ENCODE measurements at regions not wholly inside any gene's neighbourhood (a gene's known extent, or its start where the extent isn't known, plus 50 kb on each side); places are given as distances from the start of the nearest gene placed in this dataset.

- H3K27me3 Mint-ChIP-seq (ENCODE audit: low read depth in 2 of 2): peaks cover 15 to 18% of the 10 kb centered on the region in 2 donors
- no peaks in the 10 kb centered on the region for H3K9me3 Mint-ChIP-seq
Observed at GRCh38 chr10:29203432-29203831, 85.4 kb upstream of the LYZL1 start.

GRCh38 chr10:29204070-29204800, 84.6 kb upstream of the LYZL1 start:
- DNase-seq (no peak), ATAC-seq (no peak)
- no peaks in the 10 kb centered on the region for H3K9me3 Mint-ChIP-seq
- no peak overlapping the region for H3K27ac Mint-ChIP-seq
- no peak overlapping the region for H3K4me3 Mint-ChIP-seq
- no peaks in the 10 kb centered on the region for H3K4me1 Mint-ChIP-seq
- no peaks in the 10 kb centered on the region for H3K36me3 Mint-ChIP-seq
- intact Hi-C loops (cut with micrococcal nuclease): no loop called here
- H3K27me3 Mint-ChIP-seq (ENCODE audit: low read depth in 2 of 2): peaks cover 15 to 18% of the 10 kb centered on the region in 2 donors
- Histone ChIP-seq H3K27me3 (ENCODE audit: control insufficient read depth, insufficient read depth, low read length) (no peaks in the 10 kb centered on the region), H3K4me3 (ENCODE audit: low read length) (no peak overlapping the region), H3K36me3 (ENCODE audit: control insufficient read depth, insufficient read depth, low read length) (no peaks in the 10 kb centered on the region), H3K9me3 (ENCODE audit: control insufficient read depth, insufficient read depth, low read length) (no peaks in the 10 kb centered on the region), H3K4me1 (ENCODE audit: control insufficient read depth, insufficient read depth, low read length) (no peaks in the 10 kb centered on the region), H3K27ac (ENCODE audit: low read length) (no peak overlapping the region)
- 62% methylated on average over 7 of the region's 7 CpGs for WGBS (ENCODE audit: insufficient coverage)
- TF ChIP-seq CTCF (IDR thresholded peaks at IDR 0.05): no peak

More at GRCh38 chr10:29203432-29203831, 85.4 kb upstream of the LYZL1 start:
- H3K4me3 ChIP-seq (ENCODE audit: low read length): no peak overlapping the region
- no peak overlapping the region for H3K27ac ChIP-seq (ENCODE audit: low read length)
- DNase-seq (no peak), ATAC-seq (no peak)
- H3K27me3 ChIP-seq (ENCODE audit: control insufficient read depth, insufficient read depth, low read length): no peaks in the 10 kb centered on the region
- Mint-ChIP-seq H3K27ac (no peak overlapping the region), H3K4me3 (no peak overlapping the region), H3K4me1 (no peaks in the 10 kb centered on the region), H3K36me3 (no peaks in the 10 kb centered on the region)
- no peaks in the 10 kb centered on the region for H3K4me1 ChIP-seq (ENCODE audit: control insufficient read depth, insufficient read depth, low read length)
- intact Hi-C loops (cut with micrococcal nuclease): no loop called here
- no peaks in the 10 kb centered on the region for H3K36me3 ChIP-seq (ENCODE audit: control insufficient read depth, insufficient read depth, low read length)
- no peaks in the 10 kb centered on the region for H3K9me3 ChIP-seq (ENCODE audit: control insufficient read depth, insufficient read depth, low read length)
- no peak for TF ChIP-seq CTCF (IDR thresholded peaks at IDR 0.05)
- WGBS (ENCODE audit: insufficient coverage): 82% methylated on average over 3 of the region's 3 CpGs

GRCh38 chr10:29205787-29206186, 83.1 kb upstream of the LYZL1 start:
- DNase-seq (no peak), ATAC-seq (no peak)
- intact Hi-C loops (cut with micrococcal nuclease): no loop called here
- Histone ChIP-seq H3K4me1 (ENCODE audit: control insufficient read depth, insufficient read depth, low read length) (no peaks in the 10 kb centered on the region), H3K36me3 (ENCODE audit: control insufficient read depth, insufficient read depth, low read length) (no peaks in the 10 kb centered on the region), H3K9me3 (ENCODE audit: control insufficient read depth, insufficient read depth, low read length) (no peaks in the 10 kb centered on the region), H3K27ac (ENCODE audit: low read length) (no peak overlapping the region), H3K27me3 (ENCODE audit: control insufficient read depth, insufficient read depth, low read length) (no peaks in the 10 kb centered on the region), H3K4me3 (ENCODE audit: low read length) (no peak overlapping the region)
- Mint-ChIP-seq H3K4me1 (no peaks in the 10 kb centered on the region), H3K4me3 (no peak overlapping the region), H3K9me3 (no peaks in the 10 kb centered on the region), H3K27ac (no peak overlapping the region), H3K27me3 (ENCODE audit: low read depth in 2 of 2) (peaks cover 15 to 18% of the 10 kb centered on the region in 2 donors), H3K36me3 (no peaks in the 10 kb centered on the region)
- WGBS (ENCODE audit: insufficient coverage): 19% methylated on average over 5 of the region's 5 CpGs
- no peak for TF ChIP-seq CTCF (IDR thresholded peaks at IDR 0.05)

- peaks cover 9 to 15% of the 10 kb centered on the region in 2 donors for H3K27me3 Mint-ChIP-seq (ENCODE audit: low read depth in 2 of 2)
- H3K9me3 ChIP-seq (ENCODE audit: control insufficient read depth, insufficient read depth, low read length): no peaks in the 10 kb centered on the region
- no peaks in the 10 kb centered on the region for H3K36me3 ChIP-seq (ENCODE audit: control insufficient read depth, insufficient read depth, low read length)
- H3K4me1 Mint-ChIP-seq: no peaks in the 10 kb centered on the region
- no peaks in the 10 kb centered on the region for H3K4me1 ChIP-seq (ENCODE audit: control insufficient read depth, insufficient read depth, low read length)
- no peaks in the 10 kb centered on the region for H3K36me3 Mint-ChIP-seq
- no peak for ATAC-seq
- no peak overlapping the region for H3K27ac ChIP-seq (ENCODE audit: low read length)
- DNase-seq: no peak
- no peaks in the 10 kb centered on the region for H3K9me3 Mint-ChIP-seq
- 53% methylated on average over 2 of the region's 2 CpGs for WGBS (ENCODE audit: insufficient coverage)
- H3K27me3 ChIP-seq (ENCODE audit: control insufficient read depth, insufficient read depth, low read length): no peaks in the 10 kb centered on the region
- no peak for TF ChIP-seq CTCF (IDR thresholded peaks at IDR 0.05)
- H3K27ac Mint-ChIP-seq: no peak overlapping the region
- intact Hi-C loops (cut with micrococcal nuclease): no loop called here
- no peak overlapping the region for H3K4me3 ChIP-seq (ENCODE audit: low read length)
- H3K4me3 Mint-ChIP-seq: no peak overlapping the region
Observed at GRCh38 chr10:29208845-29209244, 80.0 kb upstream of the LYZL1 start.

Data from natural killer cell (primary cell).